Epithelial cell of esophagus (primary cell): ENCODE measurements at regions not wholly inside any gene's neighbourhood (a gene's known extent, or its start where the extent isn't known, plus 50 kb on each side); places are given as distances from the start of the nearest gene placed in this dataset.

Experiments
- DNase-seq: peaks from one replicate; pipeline ENCODE4 v3.0.0; 2010; ENCODE audit warnings: low read depth
- H3K4me3 ChIP-seq: 2 replicates; pipeline ENCODE4 v1.5.1; 2011; ENCODE audit warnings: mild to moderate bottlenecking, low read length, control low read depth
- TF ChIP-seq, protein P1 (sequence below): IDR thresholded peaks from 2 replicates; pipeline ENCODE4 v1.5.1; 2011; ENCODE audit warnings: low read depth, mild to moderate bottlenecking, low read length, control low read depth, inconsistent platforms; ENCODE audit not compliant: insufficient read depth; ENCODE audit errors: missing control alignments

DNA sequence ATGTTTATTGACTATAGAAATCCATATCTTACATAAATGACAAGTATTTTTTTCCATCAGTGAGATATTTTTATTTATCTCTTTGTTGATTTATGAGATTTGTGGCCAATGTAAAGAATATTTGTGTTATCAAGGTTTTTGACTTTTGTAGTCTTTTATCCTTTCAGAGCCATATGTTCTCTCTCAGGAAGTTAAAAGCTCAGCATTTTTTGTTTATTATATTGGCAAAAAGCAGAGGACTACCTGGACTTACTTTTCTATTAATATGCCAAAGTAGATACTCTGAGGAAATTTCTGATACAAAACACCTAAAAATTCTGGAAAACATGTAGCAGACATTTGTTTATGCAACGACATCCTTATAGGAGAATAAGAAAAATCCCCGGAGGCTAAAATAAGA is 490.3 kb downstream of the SLC6A15 start:
- TF ChIP-seq, protein P1, sequence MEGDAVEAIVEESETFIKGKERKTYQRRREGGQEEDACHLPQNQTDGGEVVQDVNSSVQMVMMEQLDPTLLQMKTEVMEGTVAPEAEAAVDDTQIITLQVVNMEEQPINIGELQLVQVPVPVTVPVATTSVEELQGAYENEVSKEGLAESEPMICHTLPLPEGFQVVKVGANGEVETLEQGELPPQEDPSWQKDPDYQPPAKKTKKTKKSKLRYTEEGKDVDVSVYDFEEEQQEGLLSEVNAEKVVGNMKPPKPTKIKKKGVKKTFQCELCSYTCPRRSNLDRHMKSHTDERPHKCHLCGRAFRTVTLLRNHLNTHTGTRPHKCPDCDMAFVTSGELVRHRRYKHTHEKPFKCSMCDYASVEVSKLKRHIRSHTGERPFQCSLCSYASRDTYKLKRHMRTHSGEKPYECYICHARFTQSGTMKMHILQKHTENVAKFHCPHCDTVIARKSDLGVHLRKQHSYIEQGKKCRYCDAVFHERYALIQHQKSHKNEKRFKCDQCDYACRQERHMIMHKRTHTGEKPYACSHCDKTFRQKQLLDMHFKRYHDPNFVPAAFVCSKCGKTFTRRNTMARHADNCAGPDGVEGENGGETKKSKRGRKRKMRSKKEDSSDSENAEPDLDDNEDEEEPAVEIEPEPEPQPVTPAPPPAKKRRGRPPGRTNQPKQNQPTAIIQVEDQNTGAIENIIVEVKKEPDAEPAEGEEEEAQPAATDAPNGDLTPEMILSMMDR: no peak
- no peak for DNase-seq
- no peak overlapping the region for H3K4me3 ChIP-seq

DNA sequence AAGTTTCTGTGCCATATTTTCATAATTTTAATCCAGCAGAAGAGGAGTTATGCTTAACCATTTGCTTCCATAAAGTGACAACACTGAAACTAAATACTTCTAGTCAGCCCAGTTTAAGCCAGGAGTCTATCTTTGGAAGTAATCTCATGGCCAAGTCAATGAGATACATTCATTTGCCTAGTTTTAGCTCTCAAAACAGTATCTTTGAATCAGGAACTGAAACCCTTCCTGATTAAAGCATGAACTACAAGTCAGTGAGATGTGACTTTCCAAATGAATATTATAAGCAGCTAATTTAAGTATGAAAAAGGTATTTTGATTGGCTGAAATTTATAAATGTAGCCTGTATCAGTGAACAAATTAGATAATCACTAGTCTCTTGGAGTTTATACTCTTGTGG is 491.5 kb downstream of the SLC6A15 start:
- TF ChIP-seq, protein P1: no peak
- DNase-seq: no peak
- H3K4me3 ChIP-seq: no peak overlapping the region

DNA sequence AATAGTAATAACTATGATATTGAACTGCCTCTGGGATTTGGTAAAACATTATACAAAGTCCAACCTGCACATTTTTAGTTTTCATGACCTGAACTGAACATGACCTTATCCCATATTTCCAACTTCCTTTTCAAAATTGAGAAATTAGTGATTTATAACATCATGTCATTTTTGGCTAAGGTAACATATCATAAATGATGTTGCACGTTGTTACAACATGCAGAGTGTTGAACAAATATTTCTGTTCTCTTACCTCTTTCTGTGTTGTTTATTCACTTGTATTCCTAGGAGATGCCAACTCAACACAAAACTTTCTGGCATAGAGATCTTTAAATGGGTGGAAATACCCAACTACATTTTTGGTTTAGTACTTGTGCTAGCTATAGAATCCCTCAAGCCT is 496.0 kb downstream of the SLC6A15 start:
- TF ChIP-seq, protein P1: no peak
- peak; percentile 1 for DNase-seq
- H3K4me3 ChIP-seq: no peak overlapping the region

DNA sequence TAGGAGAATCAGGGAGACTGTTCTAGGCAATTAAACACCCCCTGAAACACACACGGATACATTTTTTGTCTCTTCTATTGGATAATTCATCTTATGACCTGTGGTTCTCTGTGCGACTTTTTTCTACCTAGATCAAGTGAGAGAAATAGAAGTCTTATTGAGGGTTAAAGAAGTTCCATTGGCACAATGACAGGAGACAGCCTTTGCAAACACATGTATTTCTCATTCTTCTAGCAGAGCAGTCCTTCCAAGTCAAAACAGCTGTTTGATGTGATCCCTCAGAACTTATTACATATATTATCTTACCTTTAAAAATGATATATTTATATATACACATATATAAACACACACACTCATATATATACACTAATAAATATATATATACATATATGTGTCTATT is 496.7 kb downstream of the SLC6A15 start:
- TF ChIP-seq, protein P1: no peak
- H3K4me3 ChIP-seq: no peak overlapping the region
- DNase-seq: no peak

DNA sequence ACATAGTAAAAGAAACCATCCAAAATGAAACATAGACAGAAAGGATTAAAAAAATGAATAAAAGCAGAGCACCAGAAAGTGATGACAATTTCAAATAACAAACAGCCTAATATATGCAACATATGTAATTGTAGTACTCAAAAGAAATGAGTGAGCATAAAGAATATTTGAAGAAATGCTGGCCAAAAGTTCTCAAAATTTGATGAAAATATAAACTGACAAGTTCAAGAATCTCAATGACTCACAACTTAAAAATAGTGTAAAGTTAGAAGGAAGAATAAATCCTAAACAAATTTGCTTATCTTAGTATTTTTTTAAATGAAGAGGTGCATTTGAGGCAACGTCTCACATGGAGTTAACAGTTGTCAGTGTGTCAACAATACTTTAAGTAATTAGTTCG is 498.9 kb downstream of the SLC6A15 start:
- H3K4me3 ChIP-seq: no peak overlapping the region
- TF ChIP-seq, protein P1: no peak
- DNase-seq: no peak

DNA sequence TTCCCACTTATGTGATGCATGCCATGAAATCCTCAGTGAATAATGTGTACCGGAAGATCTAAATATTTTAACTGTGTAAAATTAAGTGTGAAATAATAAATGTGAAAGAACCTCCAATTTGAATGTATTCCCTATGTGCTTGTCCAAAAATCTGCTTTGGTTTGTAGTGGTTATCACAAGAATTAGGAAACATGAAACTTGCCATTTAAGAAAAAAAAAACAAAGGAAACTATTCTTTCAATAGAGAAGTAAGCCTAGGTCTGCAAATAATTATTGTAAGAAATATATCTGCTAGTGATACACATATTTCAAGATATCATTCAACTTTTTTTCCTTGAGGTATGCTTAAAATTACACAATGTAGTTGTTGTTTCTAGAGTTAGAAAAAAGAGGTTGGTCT is 500.4 kb downstream of the SLC6A15 start:
- no peak overlapping the region for H3K4me3 ChIP-seq
- no peak for DNase-seq
- TF ChIP-seq, protein P1: no peak

DNA sequence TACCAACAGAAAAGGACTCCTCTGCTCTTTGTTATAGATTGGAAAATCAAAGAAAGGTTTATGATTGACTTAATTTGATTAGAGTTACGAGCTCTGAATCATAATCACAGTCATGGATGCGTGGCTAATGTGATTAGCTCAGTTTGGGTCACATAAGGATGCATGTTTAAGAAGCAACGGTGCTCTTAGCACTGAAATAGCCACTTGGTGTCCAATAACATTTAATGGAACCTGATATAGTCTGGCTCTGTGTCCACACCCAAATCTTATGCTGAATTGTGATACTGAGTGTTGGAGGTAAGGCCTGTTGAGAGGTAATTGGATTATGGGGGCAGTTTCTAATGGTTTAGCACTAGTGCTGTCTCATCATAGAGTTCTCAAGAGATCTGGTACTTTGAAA is 501.6 kb downstream of the SLC6A15 start:
- TF ChIP-seq, protein P1: no peak
- DNase-seq: no peak
- H3K4me3 ChIP-seq: no peak overlapping the region
